ENCODE measurements at regions not wholly inside any gene's neighbourhood (a gene's known extent, or its start where the extent isn't known, plus 50 kb on each side); places are given as distances from the start of the nearest gene placed in this dataset.

DNA sequence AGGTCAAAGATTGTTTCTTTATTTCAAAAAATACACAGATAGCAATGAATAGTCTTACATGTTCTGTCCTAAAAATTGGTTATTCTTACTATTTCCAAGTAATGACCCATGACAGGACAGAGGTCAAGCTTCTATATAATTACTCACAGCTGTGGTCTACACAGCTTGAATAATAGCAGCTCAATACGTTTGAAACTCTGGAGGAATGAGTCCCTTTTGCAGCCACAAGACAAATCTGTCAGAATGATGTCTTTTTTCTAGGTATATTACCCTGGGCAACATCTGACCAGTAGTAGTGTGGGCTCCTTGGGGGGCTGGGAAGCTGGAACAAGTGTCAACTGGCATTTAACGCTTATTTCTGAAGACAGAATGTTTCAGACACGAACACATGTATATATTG, 84.9 kb upstream of the HTR1B start:
- H3K14ac ChIP-seq (ENCODE audit: insufficient read depth, low read length): no peak overlapping the region

More for the DNA sequence above, 84.9 kb upstream of the HTR1B start:
- Histone ChIP-seq H3K4me2 (ENCODE audit: insufficient read depth, insufficient read length, low read length) (no peak overlapping the region), H3K9me3 (ENCODE audit: control insufficient read depth, low read depth, low read length) (no peaks in the 10 kb centered on the region), H3K23ac (ENCODE audit: insufficient read length, low read depth, low read length) (no peak overlapping the region), H4K5ac (ENCODE audit: insufficient read length, low read depth, low read length) (no peak overlapping the region), H2AFZ (ENCODE audit: low read length) (no peak overlapping the region), H3K27ac (ENCODE audit: insufficient read length, low read depth, low read length) (no peak overlapping the region), H3K79me1 (ENCODE audit: insufficient read depth, low read depth, low read length, poor library complexity, severe bottlenecking) (no peaks in the 10 kb centered on the region), H4K8ac (replicated peaks; ENCODE audit: insufficient read length, low read depth, low read length) (no peak overlapping the region), H2BK20ac (ENCODE audit: low read depth, low read length, poor library complexity, severe bottlenecking) (no peak overlapping the region), H2BK5ac (ENCODE audit: insufficient read length, low read length) (no peak overlapping the region), H4K91ac (ENCODE audit: insufficient read length, low read depth, low read length) (no peak overlapping the region), H3K79me2 (ENCODE audit: insufficient read depth, low read length) (no peaks in the 10 kb centered on the region), H3K56ac (ENCODE audit: insufficient read length, low read depth, low read length) (no peak overlapping the region), H2BK15ac (ENCODE audit: low read depth, low read length) (no peak overlapping the region), H2BK120ac (ENCODE audit: low read depth, low read length, poor library complexity, severe bottlenecking) (no peak overlapping the region), H2AK5ac (ENCODE audit: insufficient read length, low read length) (no peak overlapping the region), H3K9ac (ENCODE audit: extremely low read depth, insufficient read length, low read length) (no peak overlapping the region), H3K27me3 (ENCODE audit: insufficient read depth, low read length) (no peaks in the 10 kb centered on the region; the same call in 1 of the 2 replicates), H3K4ac (ENCODE audit: low read depth, low read length) (no peak overlapping the region), H4K20me1 (ENCODE audit: control insufficient read depth, insufficient read depth, insufficient read length) (no peaks in the 10 kb centered on the region), H3T11ph (ENCODE audit: low read length) (no peak overlapping the region), H3K4me1 (ENCODE audit: insufficient read depth, low read length) (no peaks in the 10 kb centered on the region), H3K18ac (ENCODE audit: insufficient read length, low read depth, low read length) (no peak overlapping the region), H2BK12ac (ENCODE audit: insufficient read length, low read depth, low read length) (no peak overlapping the region), H3K23me2 (ENCODE audit: insufficient read length, low read depth, low read length, poor library complexity, severe bottlenecking) (no peaks in the 10 kb centered on the region)
- Mint-ChIP-seq H3K9me3 (no peaks in the 10 kb centered on the region), H3K27ac (no peak overlapping the region), H3K4me3 (no peak overlapping the region), H3K4me1 (no peaks in the 10 kb centered on the region), H3K36me3 (ENCODE audit: insufficient read depth in 1 of 3, low read depth in 3 of 3) (no peaks in the 10 kb centered on the region), H3K27me3 (ENCODE audit: low read depth) (no peaks in the 10 kb centered on the region)
- no CpG with 5 or more reads among the region's 3 CpGs for WGBS (ENCODE audit: extremely low coverage, insufficient read length, low lambda C conversion rate)
- DNase-seq: no peak
- TF ChIP-seq CTCF (conservative IDR thresholded peaks at IDR 0.05): no peak

All from H9 (cell line).